H1 (cell line): ENCODE measurements at regions not wholly inside any gene's neighbourhood (a gene's known extent, or its start where the extent isn't known, plus 50 kb on each side); places are given as distances from the start of the nearest gene placed in this dataset.

Source experiments
- CHD2 ChIP-seq: IDR thresholded peaks from 2 replicates; pipeline ENCODE4 v1.6.1; 2012; ENCODE audit warnings: low read length, improper control_type of control experiment
- CTCF ChIP-seq, 3 experiments: IDR thresholded peaks; 1 replicate in 2 of 3; 2 replicates in 1 of 3; pipeline versions ENCODE4 v1.5.1 to v1.6.1; 2011; ENCODE audit warnings: low read length in 3 of 3, mild to moderate bottlenecking in 3 of 3, inconsistent platforms in 2 of 3, low read depth in 1 of 3, moderate library complexity in 1 of 3; ENCODE audit not compliant: insufficient read depth in 1 of 3; ENCODE audit errors: control extremely low read depth in 1 of 3
- POLR2A ChIP-seq, 2 experiments: IDR thresholded peaks; 1 replicate in 1 of 2; 2 replicates in 1 of 2; pipeline ENCODE4 v1.6.1; 2011; ENCODE audit warnings: low read depth in 2 of 2, low read length in 2 of 2, mild to moderate bottlenecking in 2 of 2; ENCODE audit errors: control extremely low read depth in 1 of 2
- POLR2AphosphoS5 ChIP-seq: IDR thresholded peaks from 2 replicates; pipeline ENCODE4 v1.6.1; 2011; ENCODE audit warnings: low read depth, low read length
- RNF2 ChIP-seq: fragments of 200-900, 300-1000 bp; sonication (generic); IDR thresholded peaks from 2 replicates; pipeline ENCODE4 v1.7.1; 2016; ENCODE audit warnings: borderline replicate concordance, low read depth, mild to moderate bottlenecking, antibody characterized with exemption, low read length; ENCODE audit not compliant: poor library complexity, severe bottlenecking; ENCODE audit errors: missing control alignments
- SP4 ChIP-seq: IDR thresholded peaks from 2 replicates; pipeline ENCODE4 v1.6.1; 2012; ENCODE audit warnings: low read length, inconsistent platforms
- TCF12 ChIP-seq: IDR thresholded peaks from 2 replicates; pipeline ENCODE4 v1.6.1; 2011; ENCODE audit warnings: low read depth, mild to moderate bottlenecking, low read length

DNA sequence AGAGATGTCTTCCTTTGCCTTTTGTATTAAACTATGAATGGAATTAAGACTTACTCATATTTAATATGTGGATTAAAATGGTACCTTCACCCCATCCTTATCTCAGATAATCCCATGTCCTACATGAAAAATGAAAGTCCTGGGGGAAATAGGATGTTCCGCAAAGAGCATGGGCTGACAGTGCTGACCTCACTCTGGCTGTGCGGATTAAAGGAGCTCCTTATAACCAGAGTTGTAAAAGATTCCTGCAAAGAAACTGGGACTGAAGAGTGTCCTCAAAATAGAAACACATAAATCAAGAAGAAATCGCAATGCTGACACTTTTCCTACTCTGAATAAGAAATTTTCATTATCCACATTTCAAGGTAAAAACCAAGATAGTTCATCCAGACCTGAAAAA lies 384.5 kb downstream of the LIG4 start:
- TF ChIP-seq POLR2AphosphoS5 (no peak), POLR2A (IDR thresholded peaks at IDR 0.05; ENCODE audit: control extremely low read depth in 1 of 2, low read depth in 2 of 2, low read length in 2 of 2) (no peak), CTCF (IDR thresholded peaks at IDR 0.05; ENCODE audit: control extremely low read depth in 1 of 3, insufficient read depth in 1 of 3, low read depth in 1 of 3, low read length in 3 of 3) (no peak), RNF2 (no peak), TCF12 (no peak), SP4 (no peak), CHD2 (no peak)
